HG03097 (cell line): ENCODE measurements at regions not wholly inside any gene's neighbourhood (a gene's known extent, or its start where the extent isn't known, plus 50 kb on each side); places are given as distances from the start of the nearest gene placed in this dataset.

Source experiments
- ATAC-seq: cut with Tn5 transposase; IDR thresholded peaks from one replicate; pipeline ENCODE4 v1.9.1; 2021; ENCODE audit not compliant: unreplicated experiment, low FRiP score

- ATAC-seq = no peak
Observed at GRCh38 chr6:147063469-147064031, 140.7 kb upstream of the STXBP5 start.

- no peak for ATAC-seq
Observed at GRCh38 chr6:147065786-147066185, 138.4 kb upstream of the STXBP5 start.

GRCh38 chr6:147067184-147067583, 137.0 kb upstream of the STXBP5 start:
- no peak for ATAC-seq

- no peak for ATAC-seq
Observed at GRCh38 chr6:147071776-147072175, 132.4 kb upstream of the STXBP5 start.

GRCh38 chr6:147075381-147075780, 128.8 kb upstream of the STXBP5 start:
- no peak for ATAC-seq

- no peak for ATAC-seq
Observed at GRCh38 chr6:147077251-147077650, 127.0 kb upstream of the STXBP5 start.

GRCh38 chr6:147078106-147078505, 126.1 kb upstream of the STXBP5 start:
- no peak for ATAC-seq

GRCh38 chr6:147078602-147079001, 125.6 kb upstream of the STXBP5 start:
- no peak for ATAC-seq

- ATAC-seq = no peak
Observed at GRCh38 chr6:147080225-147080624, 124.0 kb upstream of the STXBP5 start.

- no peak for ATAC-seq
Observed at GRCh38 chr6:147081076-147081609, 123.1 kb upstream of the STXBP5 start.

GRCh38 chr6:147087641-147088040, 116.6 kb upstream of the STXBP5 start:
- ATAC-seq = no peak

GRCh38 chr6:147088861-147089260, 115.4 kb upstream of the STXBP5 start:
- ATAC-seq = no peak

GRCh38 chr6:147095316-147095715, 108.9 kb upstream of the STXBP5 start:
- no peak for ATAC-seq

GRCh38 chr6:147099974-147100373, 104.2 kb upstream of the STXBP5 start:
- ATAC-seq = no peak

- no peak for ATAC-seq
Observed at GRCh38 chr6:147103007-147103406, 101.2 kb upstream of the STXBP5 start.

GRCh38 chr6:147103694-147104093, 100.5 kb upstream of the STXBP5 start:
- no peak for ATAC-seq

- ATAC-seq = no peak
Observed at GRCh38 chr6:147105786-147106185, 98.4 kb upstream of the STXBP5 start.

- no peak for ATAC-seq
Observed at GRCh38 chr6:147106759-147107401, 97.3 kb upstream of the STXBP5 start.

GRCh38 chr6:147108259-147108910, 95.8 kb upstream of the STXBP5 start:
- no peak for ATAC-seq

- no peak for ATAC-seq
Observed at GRCh38 chr6:147109707-147110106, 94.5 kb upstream of the STXBP5 start.

- no peak for ATAC-seq
Observed at GRCh38 chr6:147116056-147116455, 88.2 kb upstream of the STXBP5 start.

- no peak for ATAC-seq
Observed at GRCh38 chr6:147117011-147117410, 87.2 kb upstream of the STXBP5 start.
